Sigmoid colon (tissue), 6 donors: ENCODE measurements at regions not wholly inside any gene's neighbourhood (a gene's known extent, or its start where the extent isn't known, plus 50 kb on each side); places are given as distances from the start of the nearest gene placed in this dataset.
"Not testable (repeated sequence)": the region's sequence is repeated elsewhere in the genome, so short reads cannot be mapped to it uniquely, and the experiment has no call there.

Experiments used
- DNase-seq: peaks from one replicate; pipeline ENCODE4 v3.0.0-alpha.2; 2019
- H3K27ac ChIP-seq, 4 donors: fragments of 200-600 bp; sonication (generic); one replicate each; pipeline ENCODE4 v1.5.1; 2016 to 2019; ENCODE audit warnings: mild to moderate bottlenecking in 1 of 4
- H3K27me3 ChIP-seq, 3 donors: fragments of 200-600 bp; sonication (generic); one replicate each; pipeline ENCODE4 v1.5.1; 2019; ENCODE audit warnings: mild to moderate bottlenecking in 1 of 3
- H3K36me3 ChIP-seq, 4 donors: fragments of 200-600 bp; sonication (generic); one replicate each; pipeline ENCODE4 v1.5.1; 2016 to 2019
- H3K4me1 ChIP-seq, 4 donors: fragments of 200-600 bp; sonication (generic); one replicate each; pipeline ENCODE4 v1.5.1; 2017 to 2019
- H3K4me3 ChIP-seq, 4 donors: fragments of 200-600 bp; sonication (generic); one replicate each; pipeline ENCODE4 v1.5.1; 2017 to 2019; ENCODE audit warnings: mild to moderate bottlenecking in 2 of 4, moderate library complexity in 1 of 4
- H3K9me3 ChIP-seq, 4 donors: fragments of 200-600 bp in 3 of 4; sonication (generic) in 3 of 4; one replicate each; pipeline versions ENCODE4 v1.5.1 to v1.6.1; 2013 to 2019
- EP300 ChIP-seq, 4 donors: sonication (generic); formaldehyde crosslinking; IDR thresholded peaks; one replicate each; pipeline ENCODE4 v1.6.1; 2017; ENCODE audit warnings: antibody characterized with exemption in 4 of 4
- POLR2A ChIP-seq, 2 donors: fragments of 450-650 bp; IDR thresholded peaks; one replicate each; pipeline ENCODE4 v1.6.1; 2016; ENCODE audit warnings: antibody characterized with exemption in 2 of 2, mild to moderate bottlenecking in 2 of 2, moderate library complexity in 2 of 2
- POLR2AphosphoS5 ChIP-seq, 4 donors: sonication (generic); formaldehyde crosslinking; IDR thresholded peaks; one replicate each; pipeline ENCODE4 v1.6.1; 2017; ENCODE audit warnings: antibody characterized with exemption in 4 of 4
- WGBS, 2 donors: extraction: QIAGEN DNeasy Blood & Tissue Kit; methylation state at CpG; one replicate each; pipeline ENCODE4 v1.1.7; 2013; 5-methylcytosine and 5-hydroxymethylcytosine counted together
- intact Hi-C: fragments of 100-400 bp; cut with DNase I; formaldehyde crosslinking; loops from one replicate; pipeline ENCODE4 v1.15.1; 2023
- TF ChIP-seq, protein P1 (sequence below), 4 experiments: fragments of 450-650 bp in 3 of 4; fragments of 200-600 bp in 1 of 4; IDR thresholded peaks; one replicate each; pipeline ENCODE4 v1.5.1; 2016 to 2019; ENCODE audit warnings: antibody characterized with exemption in 4 of 4, mild to moderate bottlenecking in 3 of 4, moderate library complexity in 2 of 4
- donor health status: healthy with polysubstance abuse.
- donor health status: healthy.

GRCh38 chr3:167031364-167032049 lies 348.6 kb downstream of the ZBBX start:
- WGBS, 2 donors = 65 to 69% methylated on average over 12 of the region's 12 CpGs
- Histone ChIP-seq H3K4me1 (peaks cover 0 to 7% (median 2%) of the 10 kb centered on the region in 4 donors), H3K4me3 (no peak overlapping the region), H3K27ac (no peak overlapping the region), H3K27me3 (no peaks in the 10 kb centered on the region), H3K36me3 (no peaks in the 10 kb centered on the region), H3K9me3 (no peaks in the 10 kb centered on the region)
- intact Hi-C loops = no loop called here
- DNase-seq = no peak
- TF ChIP-seq, protein P1, sequence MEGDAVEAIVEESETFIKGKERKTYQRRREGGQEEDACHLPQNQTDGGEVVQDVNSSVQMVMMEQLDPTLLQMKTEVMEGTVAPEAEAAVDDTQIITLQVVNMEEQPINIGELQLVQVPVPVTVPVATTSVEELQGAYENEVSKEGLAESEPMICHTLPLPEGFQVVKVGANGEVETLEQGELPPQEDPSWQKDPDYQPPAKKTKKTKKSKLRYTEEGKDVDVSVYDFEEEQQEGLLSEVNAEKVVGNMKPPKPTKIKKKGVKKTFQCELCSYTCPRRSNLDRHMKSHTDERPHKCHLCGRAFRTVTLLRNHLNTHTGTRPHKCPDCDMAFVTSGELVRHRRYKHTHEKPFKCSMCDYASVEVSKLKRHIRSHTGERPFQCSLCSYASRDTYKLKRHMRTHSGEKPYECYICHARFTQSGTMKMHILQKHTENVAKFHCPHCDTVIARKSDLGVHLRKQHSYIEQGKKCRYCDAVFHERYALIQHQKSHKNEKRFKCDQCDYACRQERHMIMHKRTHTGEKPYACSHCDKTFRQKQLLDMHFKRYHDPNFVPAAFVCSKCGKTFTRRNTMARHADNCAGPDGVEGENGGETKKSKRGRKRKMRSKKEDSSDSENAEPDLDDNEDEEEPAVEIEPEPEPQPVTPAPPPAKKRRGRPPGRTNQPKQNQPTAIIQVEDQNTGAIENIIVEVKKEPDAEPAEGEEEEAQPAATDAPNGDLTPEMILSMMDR (IDR thresholded peaks at IDR 0.05) = no peak
- TF ChIP-seq POLR2A (IDR thresholded peaks at IDR 0.05) (no peak), POLR2AphosphoS5 (IDR thresholded peaks at IDR 0.05) (no peak), EP300 (IDR thresholded peaks at IDR 0.05) (no peak)

DNA sequence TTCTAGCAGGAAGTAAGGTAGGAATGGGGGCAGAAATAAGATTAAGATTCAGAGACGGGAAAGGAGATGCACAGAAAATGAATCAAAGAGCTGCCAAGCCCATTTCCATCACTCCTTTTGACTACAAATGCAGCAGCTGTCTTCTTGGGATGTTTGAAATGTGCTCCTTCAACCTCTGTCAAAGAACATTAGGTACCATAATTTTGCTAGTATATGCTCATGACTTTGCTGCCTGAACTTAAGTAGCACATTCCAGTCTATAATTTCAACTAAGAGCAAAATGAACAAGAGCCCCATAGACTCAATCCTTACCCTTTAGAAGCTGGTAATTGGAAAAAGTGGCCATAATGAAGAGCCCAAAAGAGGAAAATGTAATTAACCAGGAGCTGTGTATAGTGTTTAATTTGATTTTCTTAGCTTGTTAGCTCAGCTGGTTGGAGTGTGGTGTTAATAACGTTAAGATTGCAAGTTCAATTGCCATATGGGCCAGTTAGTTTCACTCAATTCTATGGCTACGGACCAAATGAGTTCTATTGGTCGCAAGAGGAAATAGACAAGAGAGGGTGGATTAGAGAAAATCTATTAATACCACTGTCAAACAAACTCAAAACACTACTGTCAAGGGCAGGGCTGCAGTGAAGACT lies 349.9 kb downstream of the ZBBX start:
- DNase-seq = no peak
- Histone ChIP-seq H3K9me3 (no peaks in the 10 kb centered on the region), H3K4me3 (no peak overlapping the region), H3K27me3 (no peaks in the 10 kb centered on the region), H3K36me3 (no peaks in the 10 kb centered on the region), H3K27ac (no peak overlapping the region), H3K4me1 (peaks cover 0 to 7% (median 2%) of the 10 kb centered on the region in 4 donors)
- WGBS, 2 donors = 58 to 71% methylated on average over 4 of the region's 4 CpGs
- TF ChIP-seq POLR2AphosphoS5 (IDR thresholded peaks at IDR 0.05) = no peak
- TF ChIP-seq, protein P1 (IDR thresholded peaks at IDR 0.05) = no peak
- intact Hi-C loops = no loop called here

DNA sequence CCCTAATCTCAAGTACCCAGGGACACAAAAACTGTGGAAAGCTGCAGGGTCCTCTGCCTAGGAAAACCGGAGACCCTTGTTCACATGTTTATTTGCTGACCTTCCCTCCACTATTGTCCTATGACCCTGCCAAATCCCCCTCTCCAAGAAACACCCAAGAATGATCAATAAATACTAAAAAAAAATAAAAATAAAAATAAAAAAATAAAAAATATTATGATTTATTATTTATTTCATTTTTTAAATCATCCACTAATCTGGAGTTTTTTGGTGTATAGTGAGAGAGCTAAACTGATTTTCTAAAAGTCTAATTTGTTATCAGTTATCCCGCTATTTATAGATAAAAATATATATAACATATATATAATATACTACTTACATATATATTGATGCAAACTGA lies 360.6 kb downstream of the ZBBX start:
- H3K4me1 ChIP-seq, H3K4me3 ChIP-seq, H3K9me3 ChIP-seq, DNase-seq, H3K27ac ChIP-seq, H3K36me3 ChIP-seq, H3K27me3 ChIP-seq, intact Hi-C loops: not testable (repeated sequence)
- WGBS, 2 donors = 92% methylated on average over 2 of the region's 2 CpGs

GRCh38 chr3:167018591-167019111 lies 361.4 kb downstream of the ZBBX start:
- DNase-seq, H3K36me3 ChIP-seq, intact Hi-C loops, H3K4me3 ChIP-seq, H3K9me3 ChIP-seq, H3K4me1 ChIP-seq, H3K27me3 ChIP-seq, H3K27ac ChIP-seq: not testable (repeated sequence)
- WGBS, 2 donors = 95% methylated on average over 34 of the region's 34 CpGs

GRCh38 chr3:167012691-167013090 lies 367.4 kb downstream of the ZBBX start:
- Histone ChIP-seq H3K4me1 (no peaks in the 10 kb centered on the region), H3K27me3 (no peaks in the 10 kb centered on the region), H3K4me3 (no peak overlapping the region), H3K9me3 (no peaks in the 10 kb centered on the region), H3K27ac (no peak overlapping the region), H3K36me3 (no peaks in the 10 kb centered on the region)
- no peak for DNase-seq
- TF ChIP-seq POLR2A (IDR thresholded peaks at IDR 0.05) = no peak
- TF ChIP-seq, protein P1 (IDR thresholded peaks at IDR 0.05) = no peak
- no peak for TF ChIP-seq EP300 (IDR thresholded peaks at IDR 0.05)
- no peak for TF ChIP-seq POLR2AphosphoS5 (IDR thresholded peaks at IDR 0.05)
- 27 to 60% methylated on average over 1 of the region's 1 CpG for WGBS, 2 donors
- intact Hi-C loops = no loop called here

DNA sequence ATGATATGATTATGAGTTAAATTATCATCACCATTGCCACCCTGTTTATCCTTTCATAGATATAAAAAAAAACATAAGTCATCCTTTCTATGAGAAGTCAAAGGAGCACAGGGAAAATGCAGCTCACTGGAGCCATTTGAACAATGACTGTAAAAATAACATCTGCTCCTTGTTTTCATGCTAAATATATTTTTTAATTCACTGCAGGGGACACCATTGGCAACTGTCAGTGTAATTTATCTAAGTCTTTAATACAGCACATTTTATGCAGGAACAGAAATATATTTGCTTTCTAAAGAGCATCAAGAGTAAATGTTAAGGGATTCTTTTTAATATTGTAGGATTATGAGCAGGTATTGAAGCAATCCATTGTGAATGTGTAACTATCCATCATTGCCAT lies 371.3 kb downstream of the ZBBX start:
- no peaks in the 10 kb centered on the region for H3K4me1 ChIP-seq
- H3K27me3 ChIP-seq = no peaks in the 10 kb centered on the region
- H3K9me3 ChIP-seq = no peaks in the 10 kb centered on the region
- DNase-seq = no peak
- no peak overlapping the region for H3K27ac ChIP-seq
- H3K36me3 ChIP-seq = no peaks in the 10 kb centered on the region
- H3K4me3 ChIP-seq = no peak overlapping the region
- TF ChIP-seq, protein P1 (IDR thresholded peaks at IDR 0.05) = no peak
- TF ChIP-seq EP300 (IDR thresholded peaks at IDR 0.05) (no peak), POLR2A (IDR thresholded peaks at IDR 0.05) (no peak), POLR2AphosphoS5 (IDR thresholded peaks at IDR 0.05) (no peak)
- intact Hi-C loops = no loop called here
